ENCODE measurements at regions not wholly inside any gene's neighbourhood (a gene's known extent, or its start where the extent isn't known, plus 50 kb on each side); places are given as distances from the start of the nearest gene placed in this dataset.

DNA sequence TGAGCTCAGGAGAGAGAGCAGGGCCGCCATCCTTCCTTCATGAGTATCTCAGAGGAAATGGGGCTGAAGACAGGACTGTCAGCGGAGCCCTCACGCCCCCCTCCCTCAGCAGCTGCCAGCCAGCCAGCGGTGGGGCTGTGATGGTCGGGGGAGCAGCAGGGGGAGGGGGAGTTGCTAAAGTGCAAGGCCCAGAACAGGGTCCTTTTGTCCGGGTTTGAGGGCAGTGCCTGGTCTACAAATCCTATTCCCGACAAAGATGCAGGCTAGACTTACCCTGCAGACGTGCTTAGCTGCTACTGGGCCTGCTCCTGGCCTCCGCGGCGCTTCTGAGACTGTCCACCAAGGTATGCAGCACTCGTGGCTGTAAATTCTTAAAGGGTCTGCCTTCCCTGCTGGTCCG is 593.4 kb upstream of the CDH4 start:
- no peak for DNase-seq

DNA sequence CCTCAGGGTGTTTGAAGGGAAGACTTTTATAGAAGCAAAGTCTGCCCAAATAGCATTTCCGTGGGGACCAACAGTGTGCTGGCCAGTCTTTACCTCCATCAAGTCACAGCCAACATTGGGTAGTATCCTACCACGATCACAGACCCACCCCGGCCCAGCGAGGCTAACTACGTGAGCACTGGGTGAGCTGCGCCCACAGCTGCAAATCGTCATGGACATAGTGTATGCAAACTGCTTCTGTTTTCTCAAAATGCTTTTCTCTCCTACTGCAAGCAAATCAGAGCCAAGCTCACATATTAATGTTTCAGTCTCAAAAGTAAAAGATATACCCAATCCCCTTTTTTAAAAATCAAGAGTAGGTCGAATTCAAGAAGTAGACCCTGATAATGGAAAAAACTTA is 592.8 kb upstream of the CDH4 start:
- no peak for DNase-seq

DNA sequence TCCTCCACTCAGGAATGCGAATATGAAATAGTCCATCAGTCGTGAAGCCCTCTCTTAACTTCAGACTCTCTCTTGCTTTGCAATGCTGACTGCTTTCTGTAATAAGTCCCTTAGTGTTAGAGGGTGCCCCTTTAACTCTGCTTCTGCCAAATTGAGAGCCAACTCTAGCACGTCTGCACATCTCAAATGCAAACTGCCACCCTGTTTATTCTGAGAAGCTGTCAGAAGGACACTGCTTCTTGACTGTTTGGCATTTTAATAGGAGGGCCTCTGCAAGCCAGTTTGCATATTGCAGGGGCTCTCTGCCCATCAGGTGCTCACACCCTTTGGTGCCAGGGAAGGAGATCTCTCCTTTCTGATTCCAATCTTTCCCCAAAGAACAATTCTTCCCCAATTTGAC is 589.8 kb upstream of the CDH4 start:
- no peak for DNase-seq

DNA sequence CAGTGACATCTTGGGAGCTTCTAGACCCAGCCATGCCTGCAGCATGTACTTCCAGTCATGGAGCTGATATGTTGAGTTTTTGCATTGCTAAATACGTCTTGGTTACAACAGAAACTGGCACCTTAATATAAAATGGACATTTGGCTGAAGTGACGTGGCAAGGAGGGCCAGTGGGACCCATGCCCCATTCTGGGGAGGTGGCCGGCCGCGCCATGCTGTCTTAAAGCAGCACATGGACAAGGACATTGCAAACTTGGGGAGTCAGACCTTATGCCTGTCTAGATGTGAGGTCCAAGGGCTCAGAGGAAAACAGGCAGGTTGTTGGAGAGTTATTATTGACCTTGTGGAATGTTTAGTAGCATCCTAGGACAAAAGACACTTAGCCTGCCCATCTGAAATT is 588.0 kb upstream of the CDH4 start:
- no peak for DNase-seq

DNA sequence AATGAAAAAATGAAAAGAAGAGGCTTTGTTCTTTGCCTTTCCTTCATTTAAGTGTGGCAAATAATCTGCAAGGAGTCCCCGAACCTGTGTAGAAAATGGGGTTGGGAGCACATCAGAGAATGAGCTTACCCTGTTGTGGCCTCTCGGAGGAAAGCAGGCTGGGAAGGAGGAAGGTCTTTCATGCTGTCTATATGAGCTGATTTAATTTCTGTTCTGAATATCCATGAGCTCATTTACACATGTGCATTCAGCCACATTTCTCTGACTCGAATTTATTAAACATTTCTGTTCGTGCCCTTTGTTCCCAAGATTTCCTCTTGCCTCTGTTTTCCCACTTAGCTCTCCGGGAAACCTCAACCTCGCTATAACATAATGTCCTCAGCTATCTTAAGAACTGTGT is 584.4 kb upstream of the CDH4 start:
- no peak for DNase-seq

DNA sequence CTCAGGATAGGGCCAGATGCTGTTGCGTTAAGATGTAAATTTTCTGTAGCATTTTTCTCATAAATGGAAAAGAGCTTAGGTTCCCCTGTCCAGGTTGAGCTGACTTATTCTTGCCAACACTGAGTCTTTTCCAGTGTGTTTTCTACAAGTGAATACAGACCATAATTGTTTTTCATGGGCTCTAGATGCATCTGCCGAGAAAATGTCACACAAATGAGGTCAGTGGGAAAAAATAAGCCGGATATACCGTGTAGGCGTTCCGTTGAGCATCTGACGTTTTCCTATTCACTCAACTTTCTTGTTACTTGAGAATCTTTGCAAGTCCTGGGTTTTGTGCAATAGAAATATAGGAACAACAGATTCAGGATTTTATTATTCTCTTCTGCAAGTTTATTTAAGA is 582.9 kb upstream of the CDH4 start:
- no peak for DNase-seq

DNA sequence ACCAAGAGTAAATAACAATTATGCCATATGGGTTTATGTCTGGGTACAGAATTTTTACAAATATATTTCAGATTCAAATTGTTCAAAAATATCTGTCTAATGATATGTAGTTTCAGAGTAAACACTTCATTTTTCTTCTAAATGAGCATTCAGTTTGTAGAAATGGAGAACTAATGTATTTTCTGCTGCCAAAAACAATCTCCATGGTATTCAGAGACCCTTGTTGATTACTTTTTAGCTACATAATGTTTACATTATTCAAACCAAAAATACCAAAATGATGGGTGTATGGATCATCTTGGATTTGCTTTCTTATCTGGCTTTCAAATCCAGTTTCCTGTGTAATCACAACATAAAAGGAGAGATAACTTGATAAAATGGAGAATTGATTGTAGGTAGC is 576.0 kb upstream of the CDH4 start:
- no peak for DNase-seq

DNA sequence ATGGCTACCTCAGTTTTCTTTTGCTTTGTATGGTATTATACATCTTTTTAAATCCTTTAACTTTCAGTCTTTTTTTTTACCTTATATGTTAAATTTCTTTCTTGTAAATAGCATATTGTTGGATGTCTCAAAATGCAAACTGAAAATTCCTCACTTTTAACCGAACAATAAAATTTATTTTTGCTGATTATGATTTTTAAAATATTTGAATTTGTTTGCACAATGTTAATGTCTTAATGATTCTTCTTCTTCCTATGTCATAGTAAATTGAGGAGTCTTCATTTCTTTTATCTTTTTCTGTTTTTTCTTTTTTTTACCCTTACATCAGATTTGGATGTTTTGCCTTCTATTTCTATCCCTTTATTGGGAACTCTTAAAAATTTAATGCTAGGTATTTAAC is 574.2 kb upstream of the CDH4 start:
- DNase-seq, result no peak

DNA sequence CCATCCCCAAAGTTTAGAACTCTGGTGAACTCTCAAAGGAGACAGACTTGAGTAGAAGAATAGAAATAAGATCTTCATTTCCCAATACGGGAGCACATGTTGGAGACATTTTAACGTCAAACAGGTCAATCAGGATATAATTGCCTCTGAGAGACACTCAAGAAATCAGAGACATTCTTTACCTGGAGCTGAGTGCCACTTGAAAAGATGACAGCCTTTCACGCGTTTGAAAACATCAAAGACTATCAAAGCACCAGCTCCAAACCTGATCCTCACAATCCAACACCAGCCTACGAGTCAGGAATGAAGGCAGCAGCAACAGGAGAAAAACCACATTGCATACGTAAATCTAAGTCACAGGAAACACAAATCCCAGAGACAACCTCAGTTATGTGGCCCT is 571.5 kb upstream of the CDH4 start:
- DNase-seq, result no peak

DNA sequence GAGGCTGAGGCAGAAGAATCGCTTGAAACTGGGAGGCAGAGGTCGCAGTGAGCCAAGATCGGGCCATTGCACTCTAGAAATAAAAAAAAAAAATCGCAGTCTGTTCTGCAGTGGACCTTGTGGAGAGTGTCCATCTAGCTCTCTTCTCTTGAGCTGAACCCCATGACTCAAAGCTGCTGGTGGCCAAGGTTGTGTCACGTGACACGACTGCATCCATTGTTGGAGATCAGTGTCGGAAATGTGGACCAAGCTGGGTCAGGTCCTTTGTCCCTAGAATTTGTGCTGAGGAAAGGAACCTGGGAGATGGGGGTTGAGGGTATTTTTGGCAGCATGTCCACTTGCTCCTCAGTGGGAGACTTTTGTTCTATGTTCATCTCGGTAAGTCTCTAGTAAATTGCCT is 564.8 kb upstream of the CDH4 start:
- no peak for DNase-seq

DNA sequence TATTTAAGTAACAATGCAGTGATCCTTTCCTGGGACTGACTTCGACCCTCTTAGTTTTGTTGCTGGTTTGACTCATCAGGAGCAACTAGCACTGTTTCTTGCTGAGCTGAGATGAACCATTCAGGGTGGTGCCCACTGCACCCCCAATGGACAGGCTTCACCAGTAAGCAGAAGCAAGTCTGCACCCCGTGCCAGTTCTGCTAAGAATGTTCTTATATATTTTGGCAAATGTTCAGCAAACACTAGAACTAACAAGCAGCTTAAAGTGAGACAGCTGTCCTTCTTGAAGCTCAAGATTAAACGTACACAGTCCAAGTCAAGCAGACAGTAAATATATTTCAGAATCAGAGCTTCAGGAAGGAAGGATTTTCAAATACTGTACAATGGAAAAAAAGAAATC is 561.3 kb upstream of the CDH4 start:
- no peak for DNase-seq

DNA sequence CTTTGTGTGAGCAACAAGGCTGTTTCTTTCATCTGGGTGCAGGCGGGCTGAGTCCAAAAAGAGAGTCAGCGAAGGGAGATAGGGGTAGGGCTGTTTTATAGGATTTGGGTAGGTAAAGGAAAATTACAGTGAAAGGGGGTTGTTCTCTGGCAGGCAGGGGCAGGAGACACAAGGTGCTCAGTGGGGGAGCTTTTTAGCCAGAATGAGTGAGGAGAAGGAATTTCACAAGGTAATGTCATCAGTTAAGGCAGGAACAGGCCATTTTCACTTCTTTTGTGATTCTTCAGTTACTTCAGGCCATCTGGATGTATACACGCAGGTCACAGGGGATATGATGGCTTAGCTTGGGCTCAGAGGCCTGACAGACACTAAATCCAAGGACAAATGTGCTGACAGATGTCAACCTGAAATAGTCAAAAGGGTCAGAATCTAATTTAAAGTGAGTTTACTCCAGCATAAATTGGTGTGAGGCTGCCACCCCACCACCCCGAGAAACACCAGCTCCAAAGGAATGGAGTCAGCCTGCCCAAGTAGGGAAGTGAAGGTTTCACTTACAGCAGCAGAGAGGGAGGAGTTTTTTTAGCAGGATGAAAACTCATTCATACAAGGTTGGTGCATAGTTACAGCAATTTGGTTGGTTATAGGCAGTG is 560.0 kb upstream of the CDH4 start:
- DNase-seq, result no peak

DNA sequence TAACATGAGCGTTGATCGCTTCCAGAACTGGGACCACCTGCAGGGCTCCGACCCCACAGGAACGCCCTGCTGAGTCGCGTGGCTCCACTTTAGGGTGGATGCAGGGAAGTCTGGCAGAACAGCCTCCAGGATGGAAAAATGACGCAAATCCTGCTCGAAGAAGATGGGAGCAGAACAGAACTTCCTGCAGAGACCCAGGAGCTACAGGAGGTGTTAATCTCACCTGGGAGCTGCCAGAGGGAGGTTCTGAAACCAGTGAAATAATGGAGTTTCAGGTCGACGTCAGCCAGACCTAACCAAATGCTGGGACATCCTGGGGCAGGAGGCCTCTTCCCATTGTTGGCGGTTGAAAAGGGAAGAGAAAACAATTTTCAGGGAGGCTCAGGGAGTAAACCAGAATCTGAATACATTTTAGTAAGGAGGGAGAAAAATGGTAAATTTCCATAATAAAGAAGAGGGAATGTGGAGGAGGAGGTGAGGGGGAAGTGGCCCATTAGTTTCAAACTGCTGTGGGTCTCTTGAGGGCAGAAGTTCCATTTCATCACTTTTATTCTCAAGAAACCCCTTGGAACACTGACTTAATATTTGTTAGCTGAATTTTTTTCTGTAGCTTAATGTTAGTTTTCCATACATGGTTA is 558.4 kb upstream of the CDH4 start:
- no peak for DNase-seq

DNA sequence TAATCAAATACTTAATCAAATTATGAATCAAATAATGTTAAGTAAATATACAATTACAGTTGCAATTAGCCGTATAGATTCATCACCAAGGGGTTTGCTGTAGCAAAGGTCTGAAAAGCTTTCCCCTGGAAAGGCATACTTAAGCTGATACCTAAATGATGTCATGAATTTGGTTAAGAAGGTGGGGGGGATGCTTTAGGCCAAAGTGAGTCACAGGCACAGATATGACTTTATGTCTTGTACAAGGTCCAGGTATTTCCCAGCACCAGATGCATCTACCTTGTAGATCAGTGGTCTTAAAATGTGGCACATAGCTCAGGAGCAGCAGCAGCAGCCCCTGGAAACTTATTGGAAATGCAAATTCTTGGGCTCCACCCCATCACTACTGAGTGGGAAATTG is 557.3 kb upstream of the CDH4 start:
- peak; percentile 33 for DNase-seq

DNA sequence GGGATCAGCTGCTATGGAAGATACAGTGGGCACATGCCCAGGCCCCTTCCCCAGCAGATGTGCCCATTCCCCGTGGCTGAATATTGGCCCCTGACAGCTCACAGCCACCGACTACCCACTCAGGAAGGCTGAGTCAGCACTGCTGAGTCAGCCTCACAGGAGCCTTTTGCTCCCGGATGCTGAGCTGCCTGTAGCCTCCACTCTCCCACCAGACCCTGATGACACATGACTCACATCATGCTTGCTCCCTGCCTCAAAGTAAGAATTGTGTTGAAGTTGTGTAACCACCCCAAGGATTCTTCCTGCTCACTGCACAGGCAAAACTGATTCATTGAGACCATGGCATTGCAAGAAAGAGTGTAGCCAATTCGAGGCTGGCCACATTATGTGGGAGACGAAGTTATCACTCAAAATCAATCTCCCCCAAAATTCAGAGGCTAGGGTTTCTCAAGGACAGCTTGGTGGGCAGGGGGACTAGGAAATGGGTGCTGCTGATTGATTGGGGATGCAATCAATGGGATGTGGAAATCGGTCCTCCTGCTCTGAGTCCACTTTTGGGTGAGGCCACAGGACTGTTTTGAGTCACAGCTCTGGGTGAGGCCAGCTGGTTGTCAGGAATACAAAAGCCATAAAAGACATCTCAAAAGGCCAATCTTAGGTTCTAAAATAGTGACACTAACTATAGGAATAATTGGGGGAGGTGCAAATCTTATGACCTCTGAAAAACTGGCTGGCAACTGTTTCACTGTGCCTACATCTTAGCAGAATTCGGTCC is 556.6 kb upstream of the CDH4 start:
- DNase-seq, result peak; percentile 58

DNA sequence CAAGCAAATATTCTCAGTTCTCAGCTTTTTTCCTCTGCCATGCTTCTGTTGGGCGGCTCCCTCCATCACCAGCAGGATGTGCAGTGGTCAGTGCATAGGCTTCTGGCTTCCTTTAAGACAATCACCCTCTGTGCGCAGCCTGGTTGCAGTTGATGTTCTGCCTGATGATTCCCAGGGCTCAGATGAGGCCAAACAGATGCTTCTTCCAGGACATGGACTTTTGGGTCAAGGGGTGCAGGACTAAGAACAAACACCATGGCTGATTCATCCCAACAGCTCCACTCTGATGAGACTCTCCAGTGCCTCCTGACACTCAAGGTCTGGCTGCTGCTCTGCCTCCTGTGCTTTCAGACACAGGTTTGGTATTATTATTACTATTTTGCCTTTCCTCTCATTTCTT is 554.8 kb upstream of the CDH4 start:
- DNase-seq, result no peak

DNA sequence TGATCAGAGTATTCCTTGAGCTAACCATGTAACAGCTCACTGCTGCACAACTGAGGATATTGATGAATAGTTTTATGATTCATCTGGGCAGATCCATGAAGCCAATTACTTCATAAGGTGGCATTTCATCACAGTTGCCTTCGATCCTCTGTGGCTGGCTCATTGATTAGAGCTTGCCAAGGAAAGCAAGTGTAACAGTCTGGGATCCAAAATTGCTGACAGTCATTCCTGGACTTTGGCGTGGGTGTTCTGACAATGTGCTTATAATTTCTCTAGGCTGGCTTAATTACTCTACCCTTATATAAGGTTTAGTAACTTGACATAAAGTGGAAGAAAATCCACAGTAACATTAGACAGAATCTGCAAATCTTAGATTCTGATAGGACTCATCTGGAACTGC is 551.3 kb upstream of the CDH4 start:
- no peak for DNase-seq

DNA sequence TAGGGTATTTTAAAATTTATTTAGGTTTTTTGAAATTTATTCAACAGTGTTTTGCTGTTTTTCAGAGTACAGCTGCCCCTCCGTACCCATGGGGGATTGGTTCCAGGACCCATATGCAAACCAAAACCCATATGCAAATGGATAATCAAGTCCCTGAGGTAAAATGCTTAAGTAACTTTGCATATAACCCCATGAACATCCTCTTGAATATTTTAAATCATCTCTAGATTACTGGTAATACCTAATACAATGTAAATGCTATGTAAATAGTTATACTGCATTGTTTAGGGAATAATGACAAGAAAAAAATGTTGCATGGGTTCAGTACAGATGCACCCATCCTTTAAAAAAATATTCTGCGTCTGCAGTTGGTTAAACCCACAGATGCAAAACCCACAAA is 547.9 kb upstream of the CDH4 start:
- DNase-seq, result no peak

DNA sequence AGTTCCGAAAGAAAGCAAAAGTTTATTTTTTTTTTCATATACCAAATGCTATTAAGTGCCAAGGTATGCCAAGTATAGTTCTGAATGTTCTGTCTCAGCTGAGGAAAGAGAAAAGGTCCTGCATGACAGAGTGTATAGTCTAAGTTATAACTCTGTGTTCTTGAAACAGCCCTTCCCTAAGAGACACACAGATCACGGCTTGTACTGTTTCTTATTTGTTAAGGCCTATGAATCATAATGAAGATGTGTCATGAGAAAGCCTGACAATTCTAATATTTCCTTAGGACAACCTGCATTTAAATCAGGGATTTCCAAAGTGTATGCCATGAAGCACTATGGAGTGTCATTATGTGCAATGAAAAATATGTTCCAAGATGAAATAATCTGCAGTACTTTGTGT is 538.7 kb upstream of the CDH4 start:
- DNase-seq, result no peak

DNA sequence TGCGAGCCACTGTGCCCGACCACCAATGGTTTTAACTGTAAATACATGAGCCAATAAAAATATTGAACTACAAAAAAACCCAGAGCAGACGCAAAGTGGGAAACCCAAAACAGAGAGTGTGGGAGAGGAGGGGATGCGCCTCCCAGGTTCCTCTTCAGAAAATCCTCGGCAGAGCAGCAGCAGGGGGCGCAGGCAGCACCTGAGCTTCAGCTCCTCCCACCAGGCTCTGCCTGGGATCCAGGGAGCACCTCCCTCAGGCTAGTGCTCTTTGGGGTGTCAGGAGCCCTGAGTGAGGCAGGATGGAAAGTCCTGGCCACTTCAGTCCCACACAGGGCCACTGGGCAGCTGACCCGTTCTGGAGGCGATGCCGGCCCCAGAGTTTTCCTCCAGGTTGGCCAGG is 536.9 kb upstream of the CDH4 start:
- DNase-seq, result no peak

DNA sequence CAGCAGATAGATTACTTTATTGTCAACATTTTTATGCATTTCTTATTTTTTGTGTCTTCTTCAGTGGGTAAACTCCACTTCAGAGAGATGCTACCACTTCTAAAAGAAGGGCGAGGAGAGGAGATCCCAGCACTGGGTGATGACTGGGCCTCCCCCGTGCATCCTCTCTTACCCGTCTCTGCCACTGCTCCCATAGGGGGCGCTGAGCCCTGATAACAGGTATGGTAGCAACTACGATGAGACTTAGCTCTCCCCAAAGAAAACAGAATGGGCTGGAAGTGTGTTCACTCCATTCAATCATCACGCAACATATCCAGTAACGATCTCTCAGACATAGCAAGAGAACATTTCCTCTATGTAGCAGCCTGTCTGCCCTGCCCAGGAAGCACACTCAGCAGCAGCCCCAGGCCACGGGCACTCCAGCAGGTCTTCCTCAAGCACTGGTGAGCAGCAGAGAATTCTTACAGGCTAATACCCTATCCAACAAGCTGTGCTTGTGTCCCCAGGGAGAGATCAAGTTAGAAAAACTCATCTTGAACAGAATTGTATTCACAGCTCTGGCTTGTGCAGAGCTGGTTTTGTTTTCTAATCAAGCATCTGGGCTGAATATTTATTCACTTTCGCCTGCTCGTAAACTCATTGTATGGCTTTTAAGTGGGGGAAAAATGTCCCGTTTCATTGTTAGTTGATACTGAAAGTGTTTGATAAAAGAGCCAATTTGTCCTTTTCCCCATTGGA is 533.1 kb upstream of the CDH4 start:
- DNase-seq, result peak; percentile 9

DNA sequence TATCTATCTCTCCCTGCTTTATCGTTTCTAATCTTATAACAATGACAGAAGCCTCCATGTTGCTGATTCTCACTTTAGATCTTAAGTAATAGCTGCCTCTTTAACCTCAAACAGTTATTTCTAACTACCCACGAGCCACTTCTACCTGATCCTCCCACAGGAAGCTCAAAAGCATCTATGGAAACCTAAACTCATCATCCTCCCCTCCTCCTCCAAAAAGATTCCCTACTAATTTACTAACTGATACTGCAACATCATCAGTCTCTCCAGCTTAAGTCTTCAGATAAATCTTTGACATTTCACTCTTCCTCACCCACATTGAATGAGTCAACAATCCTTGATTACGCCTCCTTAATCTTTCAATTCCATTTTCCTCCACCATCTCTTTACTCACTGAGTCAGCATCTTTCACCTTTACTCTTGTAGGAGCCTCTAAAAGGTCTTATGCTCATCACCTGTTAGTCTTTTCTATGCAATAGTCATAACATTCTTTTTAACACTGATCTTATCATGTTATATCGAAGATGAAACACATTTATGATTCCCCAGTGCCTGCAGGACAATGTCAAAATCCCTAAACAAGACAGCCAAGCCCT is 526.7 kb upstream of the CDH4 start:
- no peak for DNase-seq

DNA sequence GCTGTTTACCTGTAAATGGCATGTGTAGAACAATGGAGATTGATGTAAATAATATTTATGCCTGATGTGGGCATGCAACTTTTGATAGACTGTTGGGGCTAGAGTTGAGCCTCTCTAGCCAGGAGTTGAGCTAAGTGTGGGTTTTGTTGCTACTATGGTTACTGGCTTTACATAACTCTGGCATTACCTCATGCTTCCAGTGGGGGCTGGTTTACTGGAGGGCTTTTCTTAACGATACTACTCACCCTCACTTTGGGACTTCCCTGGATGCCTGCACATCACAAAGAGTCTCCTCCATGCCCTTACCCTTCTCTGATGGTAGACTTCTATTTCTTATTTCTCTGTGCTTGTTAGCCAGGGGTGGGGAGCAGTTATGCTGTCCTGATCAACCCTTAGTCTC is 524.6 kb upstream of the CDH4 start:
- no peak for DNase-seq

All from activated CD4-positive, alpha-beta T cell treated with anti-CD3 and anti-CD28 coated beads, Interleukin-10, Interleukin-2, amounts not matched to agents 100 ng/mL and 50 ng/mL, durations not matched to agents 16 hours and 8 hours (primary cell).